ENCODE measurements at regions not wholly inside any gene's neighbourhood (a gene's known extent, or its start where the extent isn't known, plus 50 kb on each side); places are given as distances from the start of the nearest gene placed in this dataset.

DNA sequence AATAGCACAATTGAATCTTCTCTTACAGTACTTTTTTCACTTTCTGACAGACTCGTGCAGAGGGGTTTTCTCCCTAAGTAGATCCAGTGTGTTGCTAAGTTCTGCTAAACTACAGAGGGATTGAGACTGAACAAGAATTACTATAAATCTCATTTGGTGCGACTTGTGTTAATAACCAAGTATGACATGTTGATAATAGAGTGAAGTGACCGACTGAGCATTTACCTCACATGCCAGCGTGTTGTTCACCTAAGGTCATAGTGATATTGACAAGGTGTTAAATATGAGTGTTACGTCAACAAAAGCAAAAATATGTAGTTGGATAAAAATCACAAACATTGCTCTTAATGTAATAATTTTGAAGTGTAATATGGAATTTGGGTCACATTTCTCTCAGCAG lies 97.8 kb upstream of the PDE3A start:
- H3K4me1 ChIP-seq (ENCODE audit: control extremely low read depth in 1 of 4, control insufficient read depth in 4 of 4, insufficient read depth in 4 of 4, low read length in 3 of 4): no peaks in the 10 kb centered on the region
- DNase-seq: no peak
- H3K27me3 ChIP-seq (replicated peaks in 2 of 5; ENCODE audit: control insufficient read depth in 4 of 5, insufficient read depth in 5 of 5, low read length in 4 of 5): no peaks in the 10 kb centered on the region
- no peak overlapping the region for H3K27ac ChIP-seq (ENCODE audit: insufficient read depth in 1 of 2, low read depth in 1 of 2, low read length in 2 of 2, poor library complexity in 1 of 2, severe bottlenecking in 2 of 2)
- ChIA-PET POLR2A (no interaction called here), CTCF (no interaction called here)
- H3K4me3 ChIP-seq (ENCODE audit: control insufficient read depth in 1 of 7, extremely low read depth in 1 of 7, insufficient read depth in 4 of 7, low read depth in 2 of 7, low read length in 6 of 7): no peak overlapping the region
- H3K9me3 ChIP-seq (ENCODE audit: control extremely low read depth in 1 of 5, control insufficient read depth in 4 of 5, insufficient read depth in 2 of 5, low read depth in 1 of 5, low read length in 4 of 5): no peaks in the 10 kb centered on the region
- 100% methylated on average over 3 of the region's 5 CpGs for WGBS (ENCODE audit: insufficient coverage)
- no peaks in the 10 kb centered on the region for H3K36me3 ChIP-seq (ENCODE audit: control insufficient read depth in 4 of 4, insufficient read depth in 4 of 4, low read length in 3 of 4)

DNA sequence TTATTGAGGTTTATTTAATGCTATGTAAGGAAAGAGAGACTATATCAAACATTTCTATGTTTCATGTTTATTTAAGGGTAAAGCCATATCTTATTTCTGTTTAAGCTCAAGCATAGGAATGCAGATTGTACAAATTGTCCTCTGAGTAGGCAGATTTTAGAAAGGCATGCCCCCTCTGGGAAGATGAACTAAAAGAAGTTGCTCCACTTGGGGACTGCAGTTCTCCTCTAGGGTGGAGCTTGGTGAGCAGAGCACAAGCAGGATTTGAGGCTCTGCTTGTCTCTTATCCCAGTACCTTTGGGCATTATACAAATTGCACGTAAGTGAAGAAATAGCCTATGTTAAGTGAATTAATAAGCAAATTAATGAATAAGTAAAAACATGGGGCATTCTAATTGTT lies 96.2 kb upstream of the PDE3A start:
- WGBS (ENCODE audit: insufficient coverage): no CpG with 5 or more reads among the region's 1 CpG
- no peak for DNase-seq

DNA sequence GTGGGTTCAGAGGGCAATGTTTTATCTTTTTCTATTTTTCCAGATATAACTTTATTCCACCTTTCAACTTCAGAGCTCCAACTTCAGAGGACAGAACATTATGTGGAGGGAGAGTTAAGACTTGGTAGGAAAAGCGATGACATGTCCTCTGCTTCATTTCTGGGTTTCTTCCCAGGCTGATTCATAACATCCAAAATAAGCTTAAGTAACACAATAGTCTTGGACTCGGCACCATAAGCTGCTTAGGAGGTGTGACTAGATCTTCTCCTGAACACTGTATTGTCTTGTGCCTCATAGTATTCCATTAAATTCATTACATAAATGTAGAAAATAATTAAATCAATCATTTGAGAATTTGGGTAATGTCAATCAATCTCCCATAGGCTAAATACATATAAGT lies 95.5 kb upstream of the PDE3A start:
- CTCF ChIA-PET: no interaction called here
- DNase-seq: no peak
- POLR2A ChIA-PET: no interaction called here

More for the DNA sequence above, 96.2 kb upstream of the PDE3A start:
- no peaks in the 10 kb centered on the region for H3K36me3 ChIP-seq (ENCODE audit: control insufficient read depth in 4 of 4, insufficient read depth in 4 of 4, low read length in 3 of 4)
- H3K4me1 ChIP-seq (ENCODE audit: control extremely low read depth in 1 of 4, control insufficient read depth in 4 of 4, insufficient read depth in 4 of 4, low read length in 3 of 4): no peaks in the 10 kb centered on the region
- POLR2A ChIA-PET: no interaction called here
- CTCF ChIA-PET: no interaction called here
- no peaks in the 10 kb centered on the region for H3K27me3 ChIP-seq (replicated peaks in 2 of 5; ENCODE audit: control insufficient read depth in 4 of 5, insufficient read depth in 5 of 5, low read length in 4 of 5)
- no peak overlapping the region for H3K4me3 ChIP-seq (ENCODE audit: control insufficient read depth in 1 of 7, extremely low read depth in 1 of 7, insufficient read depth in 4 of 7, low read depth in 2 of 7, low read length in 6 of 7)
- H3K9me3 ChIP-seq (ENCODE audit: control extremely low read depth in 1 of 5, control insufficient read depth in 4 of 5, insufficient read depth in 2 of 5, low read depth in 1 of 5, low read length in 4 of 5): no peaks in the 10 kb centered on the region
- H3K27ac ChIP-seq (ENCODE audit: insufficient read depth in 1 of 2, low read depth in 1 of 2, low read length in 2 of 2, poor library complexity in 1 of 2, severe bottlenecking in 2 of 2): no peak overlapping the region

DNA sequence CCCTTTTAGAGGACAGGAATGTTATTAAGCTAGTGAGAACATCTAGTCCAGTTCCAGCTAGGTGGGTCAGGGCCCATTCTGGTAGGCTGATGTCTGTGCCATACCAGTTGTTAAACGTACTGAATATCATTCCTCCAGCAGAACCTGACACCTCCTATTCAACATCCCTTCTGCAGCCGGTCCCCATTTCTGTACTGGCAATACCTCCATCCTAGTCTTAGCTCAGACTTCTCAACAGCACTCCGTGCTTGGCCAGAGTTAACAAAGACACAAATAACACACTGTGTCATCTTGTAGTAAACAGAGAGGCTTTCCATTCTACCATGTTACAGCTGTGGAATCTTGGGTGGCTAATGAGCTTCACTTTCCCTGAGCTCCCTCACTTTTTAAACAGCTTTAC lies 94.3 kb upstream of the PDE3A start:
- H3K9me3 ChIP-seq (ENCODE audit: control extremely low read depth in 1 of 5, control insufficient read depth in 4 of 5, insufficient read depth in 2 of 5, low read depth in 1 of 5, low read length in 4 of 5): no peaks in the 10 kb centered on the region
- no peak for DNase-seq
- no peak overlapping the region for H3K27ac ChIP-seq (ENCODE audit: insufficient read depth in 1 of 2, low read depth in 1 of 2, low read length in 2 of 2, poor library complexity in 1 of 2, severe bottlenecking in 2 of 2)
- 94% methylated on average over 3 of the region's 3 CpGs for WGBS (ENCODE audit: insufficient coverage)
- CTCF ChIA-PET: no interaction called here
- H3K27me3 ChIP-seq (replicated peaks in 2 of 5; ENCODE audit: control insufficient read depth in 4 of 5, insufficient read depth in 5 of 5, low read length in 4 of 5): no peaks in the 10 kb centered on the region
- H3K36me3 ChIP-seq (ENCODE audit: control insufficient read depth in 4 of 4, insufficient read depth in 4 of 4, low read length in 3 of 4): no peaks in the 10 kb centered on the region
- H3K4me3 ChIP-seq (ENCODE audit: control insufficient read depth in 1 of 7, extremely low read depth in 1 of 7, insufficient read depth in 4 of 7, low read depth in 2 of 7, low read length in 6 of 7): no peak overlapping the region
- POLR2A ChIA-PET: no interaction called here
- H3K4me1 ChIP-seq (ENCODE audit: control extremely low read depth in 1 of 4, control insufficient read depth in 4 of 4, insufficient read depth in 4 of 4, low read length in 3 of 4): no peaks in the 10 kb centered on the region

More for the DNA sequence above, 95.5 kb upstream of the PDE3A start:
- H3K36me3 ChIP-seq (ENCODE audit: control insufficient read depth in 4 of 4, insufficient read depth in 4 of 4, low read length in 3 of 4): no peaks in the 10 kb centered on the region
- H3K4me1 ChIP-seq (ENCODE audit: control extremely low read depth in 1 of 4, control insufficient read depth in 4 of 4, insufficient read depth in 4 of 4, low read length in 3 of 4): no peaks in the 10 kb centered on the region
- no peaks in the 10 kb centered on the region for H3K27me3 ChIP-seq (replicated peaks in 2 of 5; ENCODE audit: control insufficient read depth in 4 of 5, insufficient read depth in 5 of 5, low read length in 4 of 5)
- H3K4me3 ChIP-seq (ENCODE audit: control insufficient read depth in 1 of 7, extremely low read depth in 1 of 7, insufficient read depth in 4 of 7, low read depth in 2 of 7, low read length in 6 of 7): no peak overlapping the region
- no peaks in the 10 kb centered on the region for H3K9me3 ChIP-seq (ENCODE audit: control extremely low read depth in 1 of 5, control insufficient read depth in 4 of 5, insufficient read depth in 2 of 5, low read depth in 1 of 5, low read length in 4 of 5)
- H3K27ac ChIP-seq (ENCODE audit: insufficient read depth in 1 of 2, low read depth in 1 of 2, low read length in 2 of 2, poor library complexity in 1 of 2, severe bottlenecking in 2 of 2): no peak overlapping the region
- no CpG with 5 or more reads among the region's 2 CpGs for WGBS (ENCODE audit: insufficient coverage)

- no peak for DNase-seq
- no peak overlapping the region for H3K4me3 ChIP-seq (ENCODE audit: control insufficient read depth in 1 of 7, extremely low read depth in 1 of 7, insufficient read depth in 4 of 7, low read depth in 2 of 7, low read length in 6 of 7)
- H3K36me3 ChIP-seq (ENCODE audit: control insufficient read depth in 4 of 4, insufficient read depth in 4 of 4, low read length in 3 of 4): no peaks in the 10 kb centered on the region
- no peaks in the 10 kb centered on the region for H3K9me3 ChIP-seq (ENCODE audit: control extremely low read depth in 1 of 5, control insufficient read depth in 4 of 5, insufficient read depth in 2 of 5, low read depth in 1 of 5, low read length in 4 of 5)
- peaks cover 0 to 3% (median 0%) of the 10 kb centered on the region in 4 experiments for H3K4me1 ChIP-seq (ENCODE audit: control extremely low read depth in 1 of 4, control insufficient read depth in 4 of 4, insufficient read depth in 4 of 4, low read length in 3 of 4)
- no peak overlapping the region for H3K27ac ChIP-seq (ENCODE audit: insufficient read depth in 1 of 2, low read depth in 1 of 2, low read length in 2 of 2, poor library complexity in 1 of 2, severe bottlenecking in 2 of 2)
- H3K27me3 ChIP-seq (replicated peaks in 2 of 5; ENCODE audit: control insufficient read depth in 4 of 5, insufficient read depth in 5 of 5, low read length in 4 of 5): no peaks in the 10 kb centered on the region
- WGBS (ENCODE audit: insufficient coverage): no CpG with 5 or more reads among the region's 4 CpGs
- ChIA-PET POLR2A (no interaction called here), CTCF (no interaction called here)
Observed at GRCh38 chr12:20278276-20278675, 90.1 kb upstream of the PDE3A start.

GRCh38 chr12:20280515-20280914 lies 87.8 kb upstream of the PDE3A start:
- Histone ChIP-seq H3K9me3 (ENCODE audit: control extremely low read depth in 1 of 5, control insufficient read depth in 4 of 5, insufficient read depth in 2 of 5, low read depth in 1 of 5, low read length in 4 of 5) (no peaks in the 10 kb centered on the region), H3K27ac (ENCODE audit: insufficient read depth in 1 of 2, low read depth in 1 of 2, low read length in 2 of 2, poor library complexity in 1 of 2, severe bottlenecking in 2 of 2) (no peak overlapping the region), H3K4me1 (ENCODE audit: control extremely low read depth in 1 of 4, control insufficient read depth in 4 of 4, insufficient read depth in 4 of 4, low read length in 3 of 4) (peaks cover 0 to 3% (median 0%) of the 10 kb centered on the region in 4 experiments), H3K27me3 (replicated peaks in 2 of 5; ENCODE audit: control insufficient read depth in 4 of 5, insufficient read depth in 5 of 5, low read length in 4 of 5) (no peaks in the 10 kb centered on the region), H3K4me3 (ENCODE audit: control insufficient read depth in 1 of 7, extremely low read depth in 1 of 7, insufficient read depth in 4 of 7, low read depth in 2 of 7, low read length in 6 of 7) (peak overlapping the region in 1 of 7 experiments; percentile 11), H3K36me3 (ENCODE audit: control insufficient read depth in 4 of 4, insufficient read depth in 4 of 4, low read length in 3 of 4) (no peaks in the 10 kb centered on the region)
- CTCF ChIA-PET: no interaction called here
- DNase-seq: peak; percentile 7 to 19 (median 15)
- WGBS (ENCODE audit: insufficient coverage): no CpG with 5 or more reads among the region's 3 CpGs
- POLR2A ChIA-PET: no interaction called here

DNA sequence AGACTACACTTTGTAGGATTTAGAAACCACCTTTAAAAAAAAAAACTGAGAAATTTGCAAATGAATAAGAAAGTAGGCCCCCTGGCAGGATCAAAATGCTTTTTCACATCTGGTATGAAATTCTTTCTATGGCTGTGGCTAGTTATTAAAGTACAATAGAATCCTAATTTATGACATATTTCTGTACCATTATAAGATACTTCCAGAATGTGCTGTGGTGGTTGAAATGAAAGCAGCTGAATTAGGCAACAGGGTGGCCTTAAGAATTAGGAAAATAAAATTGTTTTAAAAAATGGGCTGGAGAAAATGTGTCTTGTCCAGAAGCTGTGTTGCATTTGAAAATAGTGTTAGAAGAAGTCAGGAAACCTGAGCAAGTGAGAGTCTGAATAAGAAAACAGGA lies 85.9 kb upstream of the PDE3A start:
- no peak overlapping the region for H3K27ac ChIP-seq (ENCODE audit: insufficient read depth in 1 of 2, low read depth in 1 of 2, low read length in 2 of 2, poor library complexity in 1 of 2, severe bottlenecking in 2 of 2)
- peaks cover 0 to 3% (median 0%) of the 10 kb centered on the region in 5 experiments for H3K9me3 ChIP-seq (ENCODE audit: control extremely low read depth in 1 of 5, control insufficient read depth in 4 of 5, insufficient read depth in 2 of 5, low read depth in 1 of 5, low read length in 4 of 5)
- H3K36me3 ChIP-seq (ENCODE audit: control insufficient read depth in 4 of 4, insufficient read depth in 4 of 4, low read length in 3 of 4): no peaks in the 10 kb centered on the region
- ChIA-PET POLR2A (no interaction called here), CTCF (no interaction called here)
- DNase-seq: no peak
- no peak overlapping the region for H3K4me3 ChIP-seq (ENCODE audit: control insufficient read depth in 1 of 7, extremely low read depth in 1 of 7, insufficient read depth in 4 of 7, low read depth in 2 of 7, low read length in 6 of 7)
- H3K4me1 ChIP-seq (ENCODE audit: control extremely low read depth in 1 of 4, control insufficient read depth in 4 of 4, insufficient read depth in 4 of 4, low read length in 3 of 4): peaks cover 0 to 3% (median 0%) of the 10 kb centered on the region in 4 experiments
- H3K27me3 ChIP-seq (replicated peaks in 2 of 5; ENCODE audit: control insufficient read depth in 4 of 5, insufficient read depth in 5 of 5, low read length in 4 of 5): no peaks in the 10 kb centered on the region

Measured in common myeloid progenitor, CD34-positive (primary cell).